Fibroblast of lung (primary cell): ENCODE measurements at regions not wholly inside any gene's neighbourhood (a gene's known extent, or its start where the extent isn't known, plus 50 kb on each side); places are given as distances from the start of the nearest gene placed in this dataset.

ENCODE experiments used
- DNase-seq, 2 donors: peaks; one replicate each; pipeline versions ENCODE4 v3.0.0 to v3.0.0-alpha.2; 2010; ENCODE audit warnings: low read depth in 2 of 2
- H2AFZ ChIP-seq: 2 replicates; pipeline ENCODE4 v1.5.1; 2012; ENCODE audit warnings: low read length, control low read depth, inconsistent platforms
- H3K27ac ChIP-seq: 2 replicates; pipeline ENCODE4 v1.5.1; 2011; ENCODE audit warnings: low read length, control low read depth; ENCODE audit not compliant: insufficient read depth
- H3K27me3 ChIP-seq: 2 replicates; pipeline ENCODE4 v1.5.1; 2011; ENCODE audit warnings: mild to moderate bottlenecking, low read length; ENCODE audit not compliant: control insufficient read depth, insufficient read depth
- H3K36me3 ChIP-seq: 2 replicates; pipeline ENCODE4 v1.5.1; 2011; ENCODE audit warnings: low read length; ENCODE audit not compliant: control insufficient read depth, insufficient read depth
- H3K4me1 ChIP-seq: 2 replicates; pipeline ENCODE4 v1.5.1; 2011; ENCODE audit warnings: low read length; ENCODE audit not compliant: control insufficient read depth, insufficient read depth; ENCODE audit errors: extremely low read depth
- H3K4me2 ChIP-seq: 2 replicates; pipeline ENCODE4 v1.5.1; 2011; ENCODE audit warnings: low read length, control low read depth; ENCODE audit not compliant: insufficient read depth; ENCODE audit errors: extremely low read depth
- H3K4me3 ChIP-seq, 4 experiments: fragments of 200-600 bp in 1 of 4; sonication (generic) in 1 of 4; replicated peaks in 1 of 4; 2 replicates each; pipeline ENCODE4 v1.5.1; 2011 to 2016; ENCODE audit warnings: low read length in 4 of 4, low read depth in 3 of 4, mild to moderate bottlenecking in 3 of 4, control low read depth in 2 of 4, inconsistent platforms in 1 of 4, mixed read lengths in 1 of 4; ENCODE audit not compliant: insufficient read depth in 1 of 4; ENCODE audit errors: control extremely low read depth in 1 of 4
- H3K79me2 ChIP-seq: 2 replicates; pipeline ENCODE4 v1.5.1; 2012; ENCODE audit warnings: mild to moderate bottlenecking, low read length, inconsistent platforms; ENCODE audit not compliant: control insufficient read depth, insufficient read depth
- H3K9ac ChIP-seq: 2 replicates; pipeline ENCODE4 v1.5.1; 2011; ENCODE audit warnings: mild to moderate bottlenecking, low read length, control low read depth; ENCODE audit not compliant: insufficient read depth
- H3K9me3 ChIP-seq: 2 replicates; pipeline ENCODE4 v1.5.1; 2012; ENCODE audit warnings: low read depth, low read length; ENCODE audit not compliant: control insufficient read depth, insufficient read depth
- H4K20me1 ChIP-seq: 2 replicates; pipeline ENCODE4 v1.5.1; 2011; ENCODE audit warnings: low read length; ENCODE audit not compliant: control insufficient read depth, insufficient read depth; ENCODE audit errors: extremely low read depth
- EZH2 ChIP-seq: IDR thresholded peaks from 2 replicates; pipeline ENCODE4 v1.5.1; 2012; ENCODE audit warnings: low read length, control low read depth, mild to moderate bottlenecking; ENCODE audit errors: missing control alignments
- TF ChIP-seq, protein P1 (sequence below), 2 donors: IDR thresholded peaks in 1 of 2; conservative IDR thresholded peaks in 1 of 2; 1 replicate in 1 of 2; 2 replicates in 1 of 2; pipeline ENCODE4 v1.5.1; 2011 to 2012; ENCODE audit warnings: low read length in 2 of 2, control low read depth in 1 of 2, inconsistent platforms in 1 of 2, low read depth in 1 of 2, mild to moderate bottlenecking in 1 of 2

- H4K20me1 ChIP-seq, result no peaks in the 10 kb centered on the region
- H3K9me3 ChIP-seq, result no peaks in the 10 kb centered on the region
- H3K79me2 ChIP-seq, result no peaks in the 10 kb centered on the region
- H3K9ac ChIP-seq, result no peak overlapping the region
- peaks cover 3% of the 10 kb centered on the region for H3K4me1 ChIP-seq
- no peak overlapping the region for H3K27ac ChIP-seq
- H3K4me2 ChIP-seq, result no peak overlapping the region
- no peak overlapping the region for H3K4me3 ChIP-seq
- H3K36me3 ChIP-seq, result no peaks in the 10 kb centered on the region
- no peak overlapping the region for H2AFZ ChIP-seq
- H3K27me3 ChIP-seq, result no peaks in the 10 kb centered on the region
- TF ChIP-seq, protein P1, sequence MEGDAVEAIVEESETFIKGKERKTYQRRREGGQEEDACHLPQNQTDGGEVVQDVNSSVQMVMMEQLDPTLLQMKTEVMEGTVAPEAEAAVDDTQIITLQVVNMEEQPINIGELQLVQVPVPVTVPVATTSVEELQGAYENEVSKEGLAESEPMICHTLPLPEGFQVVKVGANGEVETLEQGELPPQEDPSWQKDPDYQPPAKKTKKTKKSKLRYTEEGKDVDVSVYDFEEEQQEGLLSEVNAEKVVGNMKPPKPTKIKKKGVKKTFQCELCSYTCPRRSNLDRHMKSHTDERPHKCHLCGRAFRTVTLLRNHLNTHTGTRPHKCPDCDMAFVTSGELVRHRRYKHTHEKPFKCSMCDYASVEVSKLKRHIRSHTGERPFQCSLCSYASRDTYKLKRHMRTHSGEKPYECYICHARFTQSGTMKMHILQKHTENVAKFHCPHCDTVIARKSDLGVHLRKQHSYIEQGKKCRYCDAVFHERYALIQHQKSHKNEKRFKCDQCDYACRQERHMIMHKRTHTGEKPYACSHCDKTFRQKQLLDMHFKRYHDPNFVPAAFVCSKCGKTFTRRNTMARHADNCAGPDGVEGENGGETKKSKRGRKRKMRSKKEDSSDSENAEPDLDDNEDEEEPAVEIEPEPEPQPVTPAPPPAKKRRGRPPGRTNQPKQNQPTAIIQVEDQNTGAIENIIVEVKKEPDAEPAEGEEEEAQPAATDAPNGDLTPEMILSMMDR (conservative IDR thresholded peaks at IDR 0.05 in 1 of 2, IDR thresholded peaks at IDR 0.05 in 1 of 2; ENCODE audit: low read depth in 1 of 2, low read length in 2 of 2), result no peak
- no peak for TF ChIP-seq EZH2
- DNase-seq, result no peak
Observed at GRCh38 chr1:9447215-9447960, 91.9 kb upstream of the SLC25A33 start.

GRCh38 chr1:9448132-9449109 is 90.8 kb upstream of the SLC25A33 start:
- TF ChIP-seq EZH2, result no peak
- TF ChIP-seq, protein P1 (conservative IDR thresholded peaks at IDR 0.05 in 1 of 2, IDR thresholded peaks at IDR 0.05 in 1 of 2; ENCODE audit: low read depth in 1 of 2, low read length in 2 of 2), result peak in 1 of 2 donors; percentile 19
- H3K27me3 ChIP-seq, result no peaks in the 10 kb centered on the region
- H2AFZ ChIP-seq, result no peak overlapping the region
- no peak overlapping the region for H3K27ac ChIP-seq
- no peaks in the 10 kb centered on the region for H3K9me3 ChIP-seq
- no peak overlapping the region for H3K9ac ChIP-seq
- no peaks in the 10 kb centered on the region for H3K79me2 ChIP-seq
- H3K36me3 ChIP-seq, result no peaks in the 10 kb centered on the region
- H3K4me3 ChIP-seq, result no peak overlapping the region
- H3K4me1 ChIP-seq, result peaks cover 3% of the 10 kb centered on the region
- H4K20me1 ChIP-seq, result no peaks in the 10 kb centered on the region
- H3K4me2 ChIP-seq, result no peak overlapping the region
- peak in 1 of 2 donors; percentile 59 for DNase-seq

DNA sequence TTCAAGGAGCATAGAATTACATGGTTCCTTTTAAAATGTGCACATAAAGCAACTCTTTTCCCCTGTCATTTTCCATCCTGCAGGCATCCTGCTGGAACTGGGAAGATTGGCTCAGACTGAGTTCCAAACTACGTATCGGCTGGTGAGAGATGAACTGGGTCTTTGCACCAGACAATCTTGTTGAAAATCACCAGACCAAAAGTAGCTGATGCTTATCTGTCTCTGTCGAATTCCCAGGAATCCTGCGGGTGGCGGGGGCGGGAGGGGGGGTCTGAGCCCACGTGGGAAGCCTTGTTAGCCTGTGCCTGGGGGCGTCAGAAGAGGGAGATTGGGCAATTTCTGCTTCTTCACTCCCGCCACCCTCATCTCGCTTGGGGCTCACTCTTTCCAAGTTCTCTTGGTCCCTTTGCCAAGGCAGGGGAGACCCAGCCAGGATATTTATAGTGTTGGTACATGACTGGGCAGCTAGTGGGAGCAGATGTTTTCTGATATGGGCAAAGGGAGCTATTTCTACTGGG is 90.1 kb upstream of the SLC25A33 start:
- H2AFZ ChIP-seq, result no peak overlapping the region
- H3K79me2 ChIP-seq, result no peaks in the 10 kb centered on the region

More for the DNA sequence above, 90.1 kb upstream of the SLC25A33 start:
- TF ChIP-seq, protein P1 (conservative IDR thresholded peaks at IDR 0.05 in 1 of 2, IDR thresholded peaks at IDR 0.05 in 1 of 2; ENCODE audit: low read depth in 1 of 2, low read length in 2 of 2), result no peak
- no peak for TF ChIP-seq EZH2
- peaks cover 4% of the 10 kb centered on the region for H3K4me1 ChIP-seq
- no peak overlapping the region for H3K9ac ChIP-seq
- H3K4me3 ChIP-seq, result no peak overlapping the region
- H4K20me1 ChIP-seq, result no peaks in the 10 kb centered on the region
- H3K27ac ChIP-seq, result no peak overlapping the region
- H3K9me3 ChIP-seq, result no peaks in the 10 kb centered on the region
- peak; percentile 40 to 86 for DNase-seq
- no peak overlapping the region for H3K4me2 ChIP-seq
- H3K36me3 ChIP-seq, result no peaks in the 10 kb centered on the region
- H3K27me3 ChIP-seq, result no peaks in the 10 kb centered on the region
